HG03103 (cell line): ENCODE measurements at regions not wholly inside any gene's neighbourhood (a gene's known extent, or its start where the extent isn't known, plus 50 kb on each side); places are given as distances from the start of the nearest gene placed in this dataset.
"Not testable (repeated sequence)": the region's sequence is repeated elsewhere in the genome, so short reads cannot be mapped to it uniquely, and the experiment has no call there.

Experiments used
- ATAC-seq: cut with Tn5 transposase; IDR thresholded peaks from one replicate; pipeline ENCODE4 v1.9.1; 2021; ENCODE audit warnings: low read depth; ENCODE audit not compliant: unreplicated experiment

DNA sequence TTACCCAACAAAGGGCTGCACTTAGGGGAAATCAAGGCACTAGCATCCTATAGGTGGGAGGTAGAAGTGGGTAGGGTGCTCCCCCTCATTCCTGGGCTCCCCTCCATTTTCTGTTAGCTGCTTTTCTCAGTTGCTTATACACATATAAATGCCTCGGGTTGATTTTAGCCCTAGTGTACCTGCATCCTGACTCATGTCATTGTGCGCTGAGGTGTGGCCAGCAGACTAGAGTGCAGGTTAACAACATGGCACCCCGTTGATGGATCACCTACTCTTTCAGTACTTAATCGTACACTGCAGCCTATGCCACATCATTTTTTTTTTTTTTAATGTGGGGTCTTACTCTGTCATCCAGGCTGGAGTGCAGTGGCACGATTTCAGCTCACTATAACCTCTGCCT is 144.0 kb upstream of the ITGB1 start:
- no peak for ATAC-seq

DNA sequence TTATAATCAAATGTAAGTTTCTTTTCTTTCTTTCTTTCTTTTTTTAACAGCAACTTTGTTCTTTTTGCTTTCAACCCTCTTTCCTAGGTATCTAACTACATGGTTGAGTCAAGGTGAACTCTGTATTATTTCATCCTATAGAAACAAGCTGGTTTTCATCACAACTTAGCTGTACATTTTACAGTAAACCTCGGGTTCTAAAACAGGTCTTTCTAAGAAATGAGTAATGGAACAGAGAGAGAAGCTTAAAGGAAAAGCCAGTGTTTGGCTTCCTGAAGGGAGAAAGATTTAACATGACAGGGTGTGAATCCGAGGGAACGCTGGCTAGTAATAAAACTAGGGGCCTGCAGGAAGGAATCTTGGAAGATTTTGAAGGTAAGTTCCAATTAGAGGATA is 143.4 kb upstream of the ITGB1 start:
- no peak for ATAC-seq

GRCh38 chr10:33100781-33101391 is 142.9 kb upstream of the ITGB1 start:
- ATAC-seq = no peak

DNA sequence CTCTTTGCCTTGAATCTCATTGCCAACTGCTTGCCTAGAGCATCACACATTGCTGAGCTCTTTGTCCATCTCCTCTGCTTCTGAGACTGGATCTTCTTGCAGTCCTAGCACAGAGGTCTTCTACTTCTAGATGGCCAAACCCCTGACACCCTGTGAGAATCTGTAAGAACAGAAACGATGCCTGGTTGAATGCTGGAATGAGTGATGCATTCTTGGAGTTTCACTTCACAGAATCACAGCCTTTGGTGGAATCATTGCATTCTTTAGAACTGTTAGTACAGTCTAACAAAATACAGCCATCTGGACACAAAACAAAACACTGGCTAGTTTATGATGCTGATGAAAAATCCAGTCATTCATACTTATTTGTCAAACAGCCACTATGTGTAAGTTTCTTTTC is 141.7 kb upstream of the ITGB1 start:
- ATAC-seq = no peak

DNA sequence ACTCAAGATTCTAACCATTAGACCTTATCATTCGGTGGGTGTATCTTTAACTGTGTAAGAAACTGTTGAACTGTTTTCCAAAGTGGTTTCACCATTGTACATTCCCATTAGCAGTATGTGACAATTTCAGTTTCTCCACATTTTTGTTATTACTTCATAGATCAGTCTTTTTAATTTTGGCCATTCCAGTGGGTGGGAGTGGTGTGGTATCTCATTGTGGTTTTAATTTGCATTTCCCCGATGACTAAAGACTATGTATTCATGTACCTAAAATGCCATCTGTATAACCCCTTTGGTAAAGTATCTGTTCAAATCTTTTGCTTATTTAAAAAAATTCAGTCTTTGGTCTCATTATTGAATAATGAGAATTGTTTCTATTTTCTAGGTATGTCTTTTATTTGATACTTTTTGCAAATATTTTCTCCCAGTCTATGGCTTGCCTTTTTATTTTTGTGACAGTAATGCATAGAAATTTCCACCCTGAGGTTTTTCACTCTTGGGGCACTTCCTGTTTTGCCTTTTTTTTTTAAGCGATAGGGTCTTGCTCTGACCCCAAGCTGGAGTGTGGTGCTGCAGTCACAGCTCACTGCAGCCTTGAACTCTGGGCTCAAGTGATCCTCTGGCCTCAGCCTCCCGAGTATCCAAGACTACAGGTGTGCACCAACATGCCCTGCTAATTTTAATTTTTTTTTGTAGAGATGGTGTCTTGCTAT is 141.1 kb upstream of the ITGB1 start:
- no peak for ATAC-seq

DNA sequence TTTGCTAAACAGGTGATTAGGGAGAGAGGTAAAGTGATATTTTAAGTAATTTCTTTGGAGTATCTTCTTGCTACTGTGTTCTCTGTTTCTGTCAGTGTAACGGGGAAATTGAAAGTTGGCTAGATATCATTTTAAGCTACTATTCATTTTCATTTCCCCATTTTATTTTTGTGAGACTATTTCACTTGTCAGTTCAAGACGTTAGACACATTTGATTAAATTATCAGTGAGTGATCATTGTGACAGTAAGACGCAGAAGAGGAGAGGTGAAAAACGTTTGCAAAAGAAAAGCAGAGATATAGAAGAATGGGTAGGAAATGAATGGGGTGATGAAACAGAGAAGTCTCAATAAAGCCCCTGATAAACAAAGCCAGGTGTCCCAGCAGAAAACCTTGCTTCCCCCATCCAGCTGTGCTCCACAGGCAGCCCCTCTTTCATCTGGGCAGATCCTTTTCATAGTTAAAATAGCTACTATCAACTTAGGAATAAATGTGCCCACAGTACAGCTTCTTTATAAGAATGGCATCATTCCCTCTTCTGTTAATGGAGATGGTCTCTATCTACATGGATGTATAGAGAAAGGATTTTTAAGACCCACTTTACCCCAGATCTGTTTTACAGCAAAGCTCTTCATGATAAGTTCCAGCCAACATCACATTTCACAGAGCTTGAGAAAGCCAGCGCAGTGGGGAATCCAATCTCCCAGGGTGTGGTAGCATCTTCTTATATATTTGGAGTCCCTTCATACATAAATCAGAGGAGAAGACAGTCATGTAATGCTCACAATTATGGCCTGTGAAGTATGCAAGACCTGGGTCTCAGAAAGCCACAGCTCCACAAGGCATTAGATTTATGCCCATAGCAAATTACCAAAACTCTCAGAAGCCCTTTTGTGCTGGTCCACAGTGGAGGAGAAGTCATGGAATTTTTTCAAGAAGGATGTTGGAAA is 138.1 kb upstream of the ITGB1 start:
- peak; percentile 70 for ATAC-seq

DNA sequence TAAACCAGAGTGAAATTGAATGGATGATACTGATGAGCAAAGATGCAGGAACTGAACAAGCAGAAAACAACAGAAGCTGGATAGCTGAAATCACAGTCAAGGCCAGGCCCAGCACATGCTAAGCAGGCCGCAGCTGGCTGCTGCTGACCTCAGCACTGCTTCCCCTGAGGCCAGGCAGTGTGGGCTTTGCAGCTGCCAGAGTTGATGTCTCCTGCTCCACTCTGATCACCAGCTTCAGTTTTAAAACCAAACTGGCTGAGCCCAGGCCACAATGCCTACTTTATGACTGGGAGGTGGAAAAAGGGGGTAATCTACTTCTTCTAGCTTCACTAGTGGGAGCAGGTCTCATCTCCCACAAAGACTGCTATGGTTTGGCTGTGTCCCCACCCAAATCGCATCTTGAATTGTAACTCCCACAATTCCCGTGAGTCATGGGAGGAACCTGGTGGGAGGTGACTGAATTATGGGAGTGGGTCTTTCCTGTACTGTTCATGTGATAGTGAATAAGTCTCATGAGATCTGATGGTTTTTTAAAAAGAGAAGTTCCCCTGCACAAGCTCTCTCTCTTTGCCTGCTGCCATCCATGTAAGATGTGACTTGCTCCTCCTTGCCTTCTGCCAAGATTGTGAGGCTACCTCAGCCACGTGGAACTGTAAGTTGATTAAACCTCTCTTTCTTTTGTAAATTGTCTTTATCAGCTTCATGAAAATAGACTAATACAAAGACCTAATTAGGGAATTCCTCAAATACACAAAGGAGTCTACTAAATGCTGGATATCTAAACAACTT is 136.4 kb upstream of the ITGB1 start:
- ATAC-seq = no peak

- no peak for ATAC-seq
Observed at GRCh38 chr10:33093362-33093761, 135.3 kb upstream of the ITGB1 start.

DNA sequence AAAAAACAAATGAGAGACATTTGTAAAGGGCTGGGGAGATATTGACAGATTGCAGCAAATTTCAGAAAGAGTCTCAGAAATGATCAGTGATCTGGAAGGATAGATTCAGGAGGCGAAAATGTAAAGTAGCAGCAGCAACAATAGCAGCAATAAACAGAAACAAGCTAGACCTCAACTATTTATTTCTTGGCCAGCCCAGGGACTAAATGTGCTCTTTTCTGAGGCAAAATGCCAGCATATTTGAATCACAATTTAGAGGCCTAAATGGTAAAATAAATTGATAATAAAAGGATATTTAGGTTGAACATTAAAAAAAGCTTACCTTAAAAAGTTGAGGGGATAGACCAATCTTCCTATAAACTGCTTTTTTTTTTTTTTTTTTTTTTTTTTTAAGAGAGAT is 134.6 kb upstream of the ITGB1 start:
- ATAC-seq = no peak

DNA sequence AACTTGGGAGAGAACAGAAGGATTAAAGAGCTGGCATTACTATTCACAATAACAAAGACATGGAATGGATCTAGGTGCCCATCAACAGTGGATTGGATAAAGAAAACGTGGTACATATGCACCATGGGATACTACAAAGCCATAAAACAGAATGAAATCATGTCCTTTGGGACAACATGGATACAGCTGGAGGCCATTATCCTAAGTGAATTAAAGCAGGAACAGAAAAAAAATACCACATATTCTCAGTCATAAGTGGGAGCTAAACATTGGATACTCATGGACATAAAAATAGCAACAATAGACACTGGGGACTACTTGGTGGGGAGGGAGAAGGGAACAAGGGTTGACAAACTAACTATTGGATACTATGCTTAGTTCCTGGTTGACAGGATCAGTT is 133.2 kb upstream of the ITGB1 start:
- ATAC-seq = no peak

- ATAC-seq = no peak
Observed at GRCh38 chr10:33088990-33089389, 131.0 kb upstream of the ITGB1 start.

DNA sequence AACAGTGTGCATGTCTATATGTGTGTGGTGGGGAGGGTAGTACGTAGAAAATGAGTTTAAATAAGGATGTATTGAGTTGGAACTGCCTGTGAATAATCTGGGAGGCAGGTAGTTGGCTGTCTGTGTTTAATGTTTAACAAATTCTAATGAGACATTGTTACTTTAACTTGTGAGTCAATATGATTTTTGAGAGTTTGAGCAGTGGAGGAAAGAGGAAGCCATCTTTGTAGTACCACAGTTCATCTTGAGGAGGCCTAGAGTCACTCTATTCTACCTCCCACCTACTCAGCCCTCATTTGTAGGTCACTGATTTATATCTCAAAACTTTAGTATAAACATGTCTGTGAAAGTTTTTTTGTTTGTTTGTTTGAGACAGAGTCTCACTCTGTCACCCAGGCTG is 129.9 kb upstream of the ITGB1 start:
- no peak for ATAC-seq

DNA sequence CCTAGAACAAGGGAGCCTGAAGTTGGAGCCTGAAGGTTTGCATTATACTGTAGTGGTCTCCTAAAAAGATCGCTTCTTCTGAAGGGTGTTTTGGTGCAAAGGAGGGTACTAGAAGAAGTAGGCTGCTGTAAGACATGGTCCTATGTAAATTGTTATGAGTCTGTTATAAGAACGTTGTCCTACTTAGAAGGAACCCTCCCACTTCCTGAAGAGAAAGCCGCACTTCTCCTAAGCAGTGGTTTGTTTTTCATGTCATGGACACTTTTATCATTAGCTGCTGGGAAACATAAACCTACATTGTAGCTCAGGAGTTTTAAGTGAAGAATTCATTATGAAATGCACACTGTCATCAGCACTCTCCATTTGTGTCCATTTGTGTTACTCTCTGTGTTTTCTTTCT is 129.1 kb upstream of the ITGB1 start:
- no peak for ATAC-seq

DNA sequence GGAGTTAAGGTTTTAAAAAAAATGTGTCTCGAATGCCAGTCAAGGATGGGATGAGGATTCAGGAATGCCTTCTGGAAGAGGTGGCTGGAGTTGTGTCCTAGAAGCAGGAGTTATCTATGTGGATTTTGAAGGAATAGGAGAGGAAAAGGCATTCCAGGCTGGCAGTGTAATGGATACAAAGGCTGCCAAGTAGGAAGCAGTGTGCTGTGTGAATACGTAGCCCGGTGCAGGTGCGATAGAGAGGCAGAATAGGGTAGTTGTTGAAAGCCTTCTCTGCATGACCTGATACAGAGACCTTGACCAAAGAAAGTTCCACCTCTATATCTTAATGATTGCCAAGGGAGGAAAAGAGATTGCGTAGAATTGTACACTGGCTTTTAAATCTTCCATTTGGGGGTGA is 128.1 kb upstream of the ITGB1 start:
- ATAC-seq = no peak

GRCh38 chr10:33085313-33085833 is 127.3 kb upstream of the ITGB1 start:
- ATAC-seq = no peak

DNA sequence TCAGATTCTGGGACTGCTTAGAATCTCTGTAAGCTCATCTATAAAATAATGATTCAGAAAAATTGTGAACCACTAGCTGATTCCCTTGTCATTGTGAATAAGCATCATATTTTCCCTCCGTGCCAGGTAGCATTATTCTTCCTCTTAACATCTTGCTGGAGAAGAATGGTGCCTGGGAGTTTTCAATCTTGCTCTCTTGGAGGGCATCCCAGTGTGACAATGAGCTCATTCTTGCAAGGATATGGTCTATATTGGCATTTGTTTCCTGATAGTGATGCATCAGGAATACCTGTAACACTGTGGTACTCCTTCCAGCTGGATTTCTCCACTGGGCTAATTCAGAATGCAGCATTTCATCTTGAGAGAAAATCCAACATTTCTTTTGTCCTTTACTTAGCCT is 126.4 kb upstream of the ITGB1 start:
- ATAC-seq = no peak

DNA sequence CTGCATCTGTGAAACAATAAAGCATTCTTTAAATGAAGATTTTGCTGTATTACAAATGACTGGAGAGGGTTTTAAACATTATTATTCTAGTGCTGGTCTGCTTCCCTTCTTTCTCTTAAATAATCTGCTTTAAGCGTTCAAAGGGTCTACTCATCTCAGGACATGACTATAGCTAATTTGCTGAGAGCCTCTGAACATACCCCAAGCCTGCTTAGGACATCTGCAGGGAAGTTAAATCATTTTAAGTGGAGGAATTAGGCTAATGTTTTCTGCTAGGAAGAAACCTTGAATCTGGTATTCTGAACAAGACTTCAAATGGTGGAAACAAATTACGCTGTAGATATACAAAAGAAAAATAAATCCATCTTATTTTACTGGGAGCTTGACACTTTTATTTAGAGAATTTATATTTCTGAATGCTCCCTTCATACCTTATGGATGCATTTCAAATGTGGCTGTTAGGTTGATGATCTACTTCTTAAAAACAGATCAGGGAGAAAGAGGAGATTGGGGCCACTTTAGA is 124.4 kb upstream of the ITGB1 start:
- ATAC-seq = no peak

DNA sequence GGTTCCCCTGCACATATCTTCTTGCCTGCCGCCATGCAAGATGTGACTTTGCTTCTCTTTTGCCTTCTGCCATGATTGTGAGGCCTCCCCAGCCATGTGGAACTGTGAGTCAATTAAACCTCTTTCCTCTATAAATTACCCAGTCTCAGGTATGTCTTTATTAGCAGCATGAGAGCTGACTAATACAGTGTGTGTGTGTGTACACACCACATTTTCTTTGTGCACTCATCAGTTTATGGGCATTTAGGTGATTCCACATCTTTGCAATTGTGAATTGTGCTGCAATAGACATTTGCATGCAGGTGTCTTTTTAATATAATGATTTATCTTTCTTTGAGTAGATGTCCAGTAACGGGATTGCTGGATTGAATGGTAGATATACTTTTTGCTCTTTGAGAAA is 122.4 kb upstream of the ITGB1 start:
- not testable (repeated sequence) for ATAC-seq

DNA sequence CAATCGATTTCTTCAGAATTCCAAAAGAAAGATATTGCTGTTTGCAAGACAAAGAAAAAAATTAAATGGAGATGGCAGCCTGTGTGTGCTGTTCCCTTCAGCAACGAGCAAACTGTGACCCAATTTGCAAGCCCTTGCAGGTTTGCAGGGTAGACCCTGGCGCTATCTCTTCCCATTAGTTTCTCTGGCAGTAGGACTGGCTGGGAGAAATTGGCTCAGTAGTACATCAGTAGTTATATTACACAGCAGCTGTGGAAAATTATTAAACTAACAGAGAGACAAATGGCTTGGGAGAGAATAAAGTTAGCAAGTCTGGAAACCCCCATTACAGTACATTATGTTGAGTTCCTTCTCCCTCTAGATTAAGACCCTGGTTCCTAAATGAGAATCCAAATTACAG is 116.4 kb upstream of the ITGB1 start:
- no peak for ATAC-seq
